Gastrocnemius medialis (tissue), 4 donors: ENCODE measurements at regions not wholly inside any gene's neighbourhood (a gene's known extent, or its start where the extent isn't known, plus 50 kb on each side); places are given as distances from the start of the nearest gene placed in this dataset.

Source experiments
- CTCF ChIP-seq, 5 experiments: fragments of 450-650 bp in 3 of 5; fragments of 200-600 bp in 2 of 5; sonication (generic) in 2 of 5; IDR thresholded peaks in 4 of 5; conservative IDR thresholded peaks in 1 of 5; 1 replicate in 4 of 5; 2 replicates in 1 of 5; pipeline ENCODE4 v1.5.1; 2016 to 2019; ENCODE audit warnings: antibody characterized with exemption in 5 of 5, mild to moderate bottlenecking in 3 of 5, moderate library complexity in 3 of 5
- POLR2A ChIP-seq, 2 donors: fragments of 450-650 bp; IDR thresholded peaks; one replicate each; pipeline ENCODE4 v1.6.1; 2017; ENCODE audit warnings: antibody characterized with exemption in 2 of 2, mild to moderate bottlenecking in 2 of 2, moderate library complexity in 2 of 2

- no peak for TF ChIP-seq CTCF (IDR thresholded peaks at IDR 0.05 in 4 of 5, conservative IDR thresholded peaks at IDR 0.05 in 1 of 5)
- TF ChIP-seq POLR2A (IDR thresholded peaks at IDR 0.05): no peak
These were observed 263.9 kb upstream of the UBE2E3 start for GRCh38 chr2:180716186-180717180.
